DND-41 (cell line): ENCODE measurements at regions not wholly inside any gene's neighbourhood (a gene's known extent, or its start where the extent isn't known, plus 50 kb on each side); places are given as distances from the start of the nearest gene placed in this dataset.

ENCODE experiments used
- CTCF ChIP-seq: IDR thresholded peaks from 2 replicates; pipeline ENCODE4 v1.5.1; 2012; ENCODE audit warnings: borderline replicate concordance, low read length, moderate library complexity, mild to moderate bottlenecking; ENCODE audit not compliant: poor library complexity, severe bottlenecking; ENCODE audit errors: extremely low read depth
- EZH2 ChIP-seq: IDR thresholded peaks from 3 replicates; pipeline ENCODE4 v1.6.1; 2012; ENCODE audit warnings: borderline replicate concordance, low read depth, mild to moderate bottlenecking, moderate library complexity, low read length, inconsistent platforms; ENCODE audit not compliant: severe bottlenecking

GRCh38 chr13:80400164-80400864, 59.4 kb upstream of the SPRY2 start:
- TF ChIP-seq EZH2 (no peak), CTCF (no peak)
